HFFc6 (cell line): ENCODE measurements at regions not wholly inside any gene's neighbourhood (a gene's known extent, or its start where the extent isn't known, plus 50 kb on each side); places are given as distances from the start of the nearest gene placed in this dataset.

Experiments
- DNase-seq: peaks from one replicate; pipeline ENCODE4 v3.0.0-alpha.2; 2018
- H3K27ac Mint-ChIP-seq: 2 replicates; pipeline ENCODE4 v1.8.0; 2020; ENCODE audit warnings: mild to moderate bottlenecking, mixed read lengths
- H3K27me3 Mint-ChIP-seq: 2 replicates; pipeline ENCODE4 v1.8.0; 2021; ENCODE audit warnings: mild to moderate bottlenecking, moderate library complexity, mixed read lengths; ENCODE audit not compliant: insufficient read depth
- H3K36me3 Mint-ChIP-seq: 2 replicates; pipeline ENCODE4 v1.8.0; 2021; ENCODE audit warnings: low read depth, mixed read lengths
- H3K4me1 Mint-ChIP-seq: 2 replicates; pipeline ENCODE4 v1.8.0; 2020; ENCODE audit warnings: low read depth, mixed read lengths
- H3K4me3 Mint-ChIP-seq: 2 replicates; pipeline ENCODE4 v1.8.0; 2020; ENCODE audit warnings: mild to moderate bottlenecking, moderate library complexity, mixed read lengths
- H3K9me3 Mint-ChIP-seq: 2 replicates; pipeline ENCODE4 v1.8.0; 2020; ENCODE audit warnings: mild to moderate bottlenecking, mixed read lengths
- TF ChIP-seq, protein P1 (sequence below): fragments of 200-600 bp; sonication (generic); IDR thresholded peaks from 2 replicates; pipeline ENCODE4 v1.5.0; 2021; ENCODE audit warnings: antibody characterized with exemption, mild to moderate bottlenecking

DNA sequence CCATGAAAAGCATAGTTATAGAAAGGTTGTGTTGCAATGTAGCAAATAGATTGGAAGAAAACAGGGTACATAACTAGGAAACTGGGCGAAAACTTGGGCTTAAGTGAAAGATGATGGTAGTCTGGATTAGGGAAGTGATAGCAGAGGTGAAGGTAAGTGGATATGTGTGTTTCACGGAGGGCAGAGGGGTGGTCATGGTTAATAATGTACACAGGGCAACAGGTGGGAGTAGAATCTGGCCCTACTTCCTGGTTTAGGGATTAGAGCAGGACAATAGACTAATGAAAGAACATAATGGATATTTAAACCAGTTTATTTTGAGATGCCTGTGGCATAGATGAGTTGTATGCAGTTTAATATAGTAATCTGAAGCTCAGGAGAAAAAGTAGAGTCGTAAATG, 257.3 kb upstream of the SPRY2 start:
- H3K4me3 Mint-ChIP-seq, result no peak overlapping the region
- no peak for DNase-seq
- peaks cover 41% of the 10 kb centered on the region for H3K9me3 Mint-ChIP-seq
- H3K4me1 Mint-ChIP-seq, result no peaks in the 10 kb centered on the region
- H3K27me3 Mint-ChIP-seq, result no peaks in the 10 kb centered on the region
- no peaks in the 10 kb centered on the region for H3K36me3 Mint-ChIP-seq
- no peak overlapping the region for H3K27ac Mint-ChIP-seq
- TF ChIP-seq, protein P1, sequence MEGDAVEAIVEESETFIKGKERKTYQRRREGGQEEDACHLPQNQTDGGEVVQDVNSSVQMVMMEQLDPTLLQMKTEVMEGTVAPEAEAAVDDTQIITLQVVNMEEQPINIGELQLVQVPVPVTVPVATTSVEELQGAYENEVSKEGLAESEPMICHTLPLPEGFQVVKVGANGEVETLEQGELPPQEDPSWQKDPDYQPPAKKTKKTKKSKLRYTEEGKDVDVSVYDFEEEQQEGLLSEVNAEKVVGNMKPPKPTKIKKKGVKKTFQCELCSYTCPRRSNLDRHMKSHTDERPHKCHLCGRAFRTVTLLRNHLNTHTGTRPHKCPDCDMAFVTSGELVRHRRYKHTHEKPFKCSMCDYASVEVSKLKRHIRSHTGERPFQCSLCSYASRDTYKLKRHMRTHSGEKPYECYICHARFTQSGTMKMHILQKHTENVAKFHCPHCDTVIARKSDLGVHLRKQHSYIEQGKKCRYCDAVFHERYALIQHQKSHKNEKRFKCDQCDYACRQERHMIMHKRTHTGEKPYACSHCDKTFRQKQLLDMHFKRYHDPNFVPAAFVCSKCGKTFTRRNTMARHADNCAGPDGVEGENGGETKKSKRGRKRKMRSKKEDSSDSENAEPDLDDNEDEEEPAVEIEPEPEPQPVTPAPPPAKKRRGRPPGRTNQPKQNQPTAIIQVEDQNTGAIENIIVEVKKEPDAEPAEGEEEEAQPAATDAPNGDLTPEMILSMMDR, result no peak

DNA sequence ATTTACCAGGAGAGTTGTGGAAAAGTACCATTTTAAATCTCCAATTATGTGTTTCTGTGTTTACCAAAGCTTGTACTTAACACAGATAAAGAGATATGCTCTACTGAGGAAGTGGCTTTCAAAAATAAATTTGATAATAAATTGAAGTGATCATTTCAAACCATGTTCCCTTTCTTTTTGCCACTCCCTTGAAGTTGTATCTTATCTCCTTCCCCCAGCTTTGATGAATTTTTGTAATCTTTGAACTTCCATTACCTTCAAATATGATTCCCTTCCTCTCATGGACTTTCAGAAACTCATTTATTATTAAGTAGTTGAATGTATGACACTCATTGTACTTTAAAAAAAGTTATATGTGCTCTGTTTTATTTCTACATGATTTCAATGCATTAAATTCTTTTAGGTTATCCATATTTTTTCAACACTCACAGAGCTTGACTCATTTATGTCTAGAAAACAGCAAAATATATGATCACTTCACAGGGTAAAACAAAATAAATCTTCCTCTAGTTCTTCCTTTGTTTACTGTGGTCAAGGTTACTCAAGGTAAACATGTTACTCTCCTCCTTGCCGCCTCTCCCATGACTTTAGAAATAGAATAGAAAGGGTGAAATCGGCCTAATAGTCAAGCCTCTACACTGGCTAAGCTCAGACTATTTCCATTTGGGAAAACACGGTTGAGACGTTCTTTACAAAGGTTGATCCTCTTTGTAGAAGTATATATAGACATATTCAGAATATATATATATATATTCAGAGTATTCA, 251.2 kb upstream of the SPRY2 start:
- DNase-seq, result no peak
- Mint-ChIP-seq H3K36me3 (no peaks in the 10 kb centered on the region), H3K27me3 (no peaks in the 10 kb centered on the region; the same call in 1 of the 2 replicates), H3K4me3 (no peak overlapping the region), H3K4me1 (no peaks in the 10 kb centered on the region), H3K9me3 (peaks cover 38% of the 10 kb centered on the region), H3K27ac (no peak overlapping the region)
- TF ChIP-seq, protein P1, result no peak

DNA sequence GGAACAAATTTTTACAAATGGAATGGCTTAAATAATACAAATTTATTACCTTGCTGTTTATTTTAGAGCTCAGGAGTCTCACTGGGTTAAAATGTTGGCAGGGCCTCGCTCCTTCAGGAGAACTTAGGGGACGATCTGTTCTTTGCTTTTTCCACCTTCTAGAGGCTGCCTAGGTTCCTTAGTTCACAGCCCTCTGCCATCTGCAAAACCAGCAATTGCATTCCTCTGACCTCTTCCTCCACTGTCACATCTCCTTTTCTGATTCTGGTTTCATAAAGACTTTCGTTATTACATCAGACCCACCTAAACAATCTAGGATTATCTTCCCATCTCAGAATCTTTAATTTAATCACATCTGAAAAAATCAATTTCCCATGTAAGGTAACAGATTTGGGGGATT, 249.6 kb upstream of the SPRY2 start:
- Mint-ChIP-seq H3K4me3 (no peak overlapping the region), H3K27ac (no peak overlapping the region), H3K36me3 (no peaks in the 10 kb centered on the region), H3K9me3 (peaks cover 41% of the 10 kb centered on the region), H3K4me1 (no peaks in the 10 kb centered on the region), H3K27me3 (no peaks in the 10 kb centered on the region; the same call in 1 of the 2 replicates)
- TF ChIP-seq, protein P1, result no peak
- DNase-seq, result no peak

DNA sequence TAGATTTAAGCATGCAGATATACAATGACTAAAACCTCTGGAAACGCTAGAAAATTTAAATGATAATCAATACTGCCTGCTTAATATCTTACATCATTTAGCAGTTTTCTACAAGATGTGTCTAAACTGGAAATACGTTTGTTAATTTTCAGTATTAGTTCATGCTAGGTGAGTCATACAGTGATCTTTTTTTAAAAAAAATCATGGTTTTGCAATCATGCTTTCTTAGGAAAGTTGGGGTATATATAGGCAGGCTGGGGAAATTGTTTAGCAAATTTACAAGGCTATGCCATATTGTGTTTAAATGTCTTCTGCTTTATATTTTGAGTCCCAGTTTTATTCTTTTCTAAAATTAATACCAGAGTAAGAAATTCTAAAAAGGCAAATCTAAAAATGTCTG, 245.4 kb upstream of the SPRY2 start:
- TF ChIP-seq, protein P1, result no peak
- no peak for DNase-seq
- no peak overlapping the region for H3K27ac Mint-ChIP-seq
- H3K27me3 Mint-ChIP-seq, result no peaks in the 10 kb centered on the region; the same call in 1 of the 2 replicates
- no peak overlapping the region for H3K4me3 Mint-ChIP-seq
- no peaks in the 10 kb centered on the region for H3K4me1 Mint-ChIP-seq
- peaks cover 39% of the 10 kb centered on the region for H3K9me3 Mint-ChIP-seq
- H3K36me3 Mint-ChIP-seq, result no peaks in the 10 kb centered on the region

DNA sequence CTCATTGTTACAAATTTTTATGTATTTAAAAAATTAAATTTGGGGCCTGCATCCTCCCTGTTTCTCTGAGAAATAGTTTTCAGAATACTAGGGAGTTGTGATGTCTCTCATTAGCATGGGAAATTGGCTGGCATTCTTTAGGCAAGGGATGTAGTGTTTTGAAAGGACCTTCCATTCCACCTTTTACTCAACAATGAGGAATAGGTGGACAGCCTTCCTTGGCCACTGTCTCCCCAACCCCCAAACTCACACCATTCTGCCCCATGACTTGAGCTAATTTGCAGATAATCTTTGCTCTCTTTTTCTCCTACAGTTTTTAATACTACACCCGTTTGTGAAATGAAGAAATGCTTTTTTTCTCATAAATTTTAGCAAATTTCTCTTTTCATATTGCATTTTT, 244.6 kb upstream of the SPRY2 start:
- no peak overlapping the region for H3K27ac Mint-ChIP-seq
- H3K36me3 Mint-ChIP-seq, result no peaks in the 10 kb centered on the region
- H3K27me3 Mint-ChIP-seq, result no peaks in the 10 kb centered on the region
- TF ChIP-seq, protein P1, result no peak
- H3K4me3 Mint-ChIP-seq, result no peak overlapping the region
- DNase-seq, result no peak
- H3K9me3 Mint-ChIP-seq, result peaks cover 42% of the 10 kb centered on the region
- H3K4me1 Mint-ChIP-seq, result no peaks in the 10 kb centered on the region
